HG02973 (cell line): ENCODE measurements at regions not wholly inside any gene's neighbourhood (a gene's known extent, or its start where the extent isn't known, plus 50 kb on each side); places are given as distances from the start of the nearest gene placed in this dataset.
A peak's percentile ranks its signal among the peaks of the same experiment; 100 is the strongest.

Experiments used
- ATAC-seq: cut with Tn5 transposase; IDR thresholded peaks from one replicate; pipeline ENCODE4 v1.9.1; 2021; ENCODE audit warnings: moderate library complexity; ENCODE audit not compliant: unreplicated experiment

GRCh38 chr11:25943031-25943430, 388.9 kb upstream of the ANO3 start:
- ATAC-seq = no peak

- no peak for ATAC-seq
Measured at GRCh38 chr11:25943777-25944661, 387.9 kb upstream of the ANO3 start.

- ATAC-seq = no peak
Measured at GRCh38 chr11:25949918-25950317, 382.0 kb upstream of the ANO3 start.

- ATAC-seq = no peak
Measured at GRCh38 chr11:25953006-25953405, 378.9 kb upstream of the ANO3 start.

GRCh38 chr11:25958045-25958444, 373.9 kb upstream of the ANO3 start:
- no peak for ATAC-seq

GRCh38 chr11:25961539-25961938, 370.4 kb upstream of the ANO3 start:
- no peak for ATAC-seq

GRCh38 chr11:25970726-25971508, 361.0 kb upstream of the ANO3 start:
- ATAC-seq = no peak

GRCh38 chr11:25980091-25980490, 351.8 kb upstream of the ANO3 start:
- ATAC-seq = no peak

GRCh38 chr11:25981998-25982397, 349.9 kb upstream of the ANO3 start:
- ATAC-seq = peak; percentile 94

GRCh38 chr11:25983280-25983679, 348.6 kb upstream of the ANO3 start:
- ATAC-seq = no peak

GRCh38 chr11:25988178-25988577, 343.8 kb upstream of the ANO3 start:
- no peak for ATAC-seq

GRCh38 chr11:25990406-25990805, 341.5 kb upstream of the ANO3 start:
- no peak for ATAC-seq

GRCh38 chr11:25991476-25991875, 340.5 kb upstream of the ANO3 start:
- no peak for ATAC-seq

GRCh38 chr11:25992294-25992693, 339.6 kb upstream of the ANO3 start:
- no peak for ATAC-seq

- ATAC-seq = no peak
Measured at GRCh38 chr11:25993016-25993415, 338.9 kb upstream of the ANO3 start.

- ATAC-seq = no peak
Measured at GRCh38 chr11:26011474-26011873, 320.5 kb upstream of the ANO3 start.

GRCh38 chr11:26014456-26015115, 317.3 kb upstream of the ANO3 start:
- no peak for ATAC-seq

GRCh38 chr11:26017322-26017860, 314.5 kb upstream of the ANO3 start:
- no peak for ATAC-seq

- no peak for ATAC-seq
Measured at GRCh38 chr11:26017903-26018302, 314.0 kb upstream of the ANO3 start.

GRCh38 chr11:26018336-26018735, 313.6 kb upstream of the ANO3 start:
- no peak for ATAC-seq

GRCh38 chr11:26019386-26019785, 312.5 kb upstream of the ANO3 start:
- no peak for ATAC-seq
